ENCODE measurements at regions not wholly inside any gene's neighbourhood (a gene's known extent, or its start where the extent isn't known, plus 50 kb on each side); places are given as distances from the start of the nearest gene placed in this dataset.
"Not testable (repeated sequence)": the region's sequence is repeated elsewhere in the genome, so short reads cannot be mapped to it uniquely, and the experiment has no call there.

GRCh38 chrX:69065451-69065850 lies 99.8 kb downstream of the PJA1 start:
- no peak for TF ChIP-seq CTCF (IDR thresholded peaks at IDR 0.05; ENCODE audit: insufficient read depth, low read depth, low read length)
- POLR2A ChIA-PET = no interaction called here
- no peak overlapping the region for H3K4me3 ChIP-seq (ENCODE audit: low read depth, low read length)
- no peak for DNase-seq (ENCODE audit: low read depth)
- H3K27me3 ChIP-seq (ENCODE audit: control insufficient read depth, insufficient read depth, low read length) = no peaks in the 10 kb centered on the region
- H3K36me3 ChIP-seq (ENCODE audit: control insufficient read depth, insufficient read depth, low read length) = no peaks in the 10 kb centered on the region
- CTCF ChIA-PET = interaction anchor here (0.6 to 1.7 kb wide), 4 partner anchors 9 to 238 kb away, joined by 3 to 5 read pairs (median 4); partner anchors contain the start of gene EFNB1

GRCh38 chrX:69063486-69063885 lies 101.8 kb downstream of the PJA1 start:
- POLR2A ChIA-PET = no interaction called here
- CTCF ChIA-PET = interaction anchor here (1.1 kb wide), 1 partner anchor 236 kb away, joined by 4 read pairs; no protein-coding TSS in a partner anchor
- Histone ChIP-seq H3K36me3 (ENCODE audit: control insufficient read depth, insufficient read depth, low read length) (no peaks in the 10 kb centered on the region), H3K27me3 (ENCODE audit: control insufficient read depth, insufficient read depth, low read length) (no peaks in the 10 kb centered on the region), H3K4me3 (ENCODE audit: low read depth, low read length) (no peak overlapping the region)
- no peak for TF ChIP-seq CTCF (IDR thresholded peaks at IDR 0.05; ENCODE audit: insufficient read depth, low read depth, low read length)
- DNase-seq (ENCODE audit: low read depth) = no peak

GRCh38 chrX:69062493-69062892 lies 102.8 kb downstream of the PJA1 start:
- no peak for TF ChIP-seq CTCF (IDR thresholded peaks at IDR 0.05; ENCODE audit: insufficient read depth, low read depth, low read length)
- CTCF ChIA-PET = interaction anchor here (1.4 to 3.0 kb wide), 2 partner anchors 71 to 234 kb away, joined by 3 to 31 read pairs; partner anchors contain the start of gene EFNB1
- DNase-seq (ENCODE audit: low read depth) = no peak
- no peak overlapping the region for H3K4me3 ChIP-seq (ENCODE audit: low read depth, low read length)
- no peaks in the 10 kb centered on the region for H3K36me3 ChIP-seq (ENCODE audit: control insufficient read depth, insufficient read depth, low read length)
- POLR2A ChIA-PET = no interaction called here
- H3K27me3 ChIP-seq (ENCODE audit: control insufficient read depth, insufficient read depth, low read length) = no peaks in the 10 kb centered on the region

GRCh38 chrX:69060631-69061408 lies 104.4 kb downstream of the PJA1 start:
- TF ChIP-seq CTCF (IDR thresholded peaks at IDR 0.05; ENCODE audit: insufficient read depth, low read depth, low read length) = peak; percentile 35
- DNase-seq (ENCODE audit: low read depth) = no peak
- Histone ChIP-seq H3K36me3 (ENCODE audit: control insufficient read depth, insufficient read depth, low read length) (no peaks in the 10 kb centered on the region), H3K4me3 (ENCODE audit: low read depth, low read length) (no peak overlapping the region), H3K27me3 (ENCODE audit: control insufficient read depth, insufficient read depth, low read length) (no peaks in the 10 kb centered on the region)
- ChIA-PET CTCF (interaction anchor here (1.1 to 3.0 kb wide), 6 partner anchors 9 to 232 kb away, joined by 3 to 31 read pairs (median 3); partner anchors contain the start of gene EFNB1), POLR2A (no interaction called here)

GRCh38 chrX:69055193-69055592 lies 110.1 kb downstream of the PJA1 start:
- H3K36me3 ChIP-seq (ENCODE audit: control insufficient read depth, insufficient read depth, low read length) = no peaks in the 10 kb centered on the region
- ChIA-PET CTCF (interaction anchor here (0.7 kb wide), 1 partner anchor 325 kb away, joined by 4 read pairs; no protein-coding TSS in a partner anchor), POLR2A (no interaction called here)
- TF ChIP-seq CTCF (IDR thresholded peaks at IDR 0.05; ENCODE audit: insufficient read depth, low read depth, low read length) = no peak
- no peaks in the 10 kb centered on the region for H3K27me3 ChIP-seq (ENCODE audit: control insufficient read depth, insufficient read depth, low read length)
- H3K4me3 ChIP-seq (ENCODE audit: low read depth, low read length) = no peak overlapping the region
- no peak for DNase-seq (ENCODE audit: low read depth)

GRCh38 chrX:69054497-69054896 lies 110.8 kb downstream of the PJA1 start:
- H3K27me3 ChIP-seq (ENCODE audit: control insufficient read depth, insufficient read depth, low read length); DNase-seq (ENCODE audit: low read depth); POLR2A ChIA-PET; CTCF ChIA-PET; H3K36me3 ChIP-seq (ENCODE audit: control insufficient read depth, insufficient read depth, low read length); H3K4me3 ChIP-seq (ENCODE audit: low read depth, low read length): not testable (repeated sequence)

All from BJ (cell line).